Spleen (tissue), 11 donors: ENCODE measurements at regions not wholly inside any gene's neighbourhood (a gene's known extent, or its start where the extent isn't known, plus 50 kb on each side); places are given as distances from the start of the nearest gene placed in this dataset.
"Not testable (repeated sequence)": the region's sequence is repeated elsewhere in the genome, so short reads cannot be mapped to it uniquely, and the experiment has no call there.

Experiments used
- DNase-seq: peaks from one replicate; pipeline ENCODE4 v3.0.0-alpha.2; 2020
- H3K27ac ChIP-seq, 8 donors: fragments of 200-600 bp; sonication (generic) in 7 of 8; 1 replicate in 4 of 8; 2 replicates in 4 of 8; pipeline versions ENCODE4 v1.5.0 to v1.8.0; 2016 to 2021; ENCODE audit warnings: inconsistent platforms in 4 of 8, mild to moderate bottlenecking in 4 of 8, moderate library complexity in 1 of 8
- H3K27me3 ChIP-seq, 7 donors: fragments of 200-600 bp; sonication (generic) in 6 of 7; replicated peaks in 1 of 7; 1 replicate in 4 of 7; 2 replicates in 3 of 7; pipeline versions ENCODE4 v1.5.0 to v1.8.0; 2016 to 2021; ENCODE audit warnings: inconsistent platforms in 3 of 7, mild to moderate bottlenecking in 1 of 7
- H3K36me3 ChIP-seq, 6 donors: fragments of 200-600 bp; sonication (generic) in 5 of 6; 1 replicate in 4 of 6; 2 replicates in 2 of 6; pipeline versions ENCODE4 v1.5.0 to v1.8.0; 2016 to 2021; ENCODE audit warnings: inconsistent platforms in 2 of 6
- H3K4me1 ChIP-seq, 6 donors: fragments of 200-600 bp; sonication (generic) in 5 of 6; 1 replicate in 3 of 6; 2 replicates in 3 of 6; pipeline versions ENCODE4 v1.5.0 to v1.8.0; 2016 to 2021; ENCODE audit warnings: inconsistent platforms in 3 of 6
- H3K4me3 ChIP-seq, 8 donors: fragments of 200-600 bp; sonication (generic) in 7 of 8; 1 replicate in 4 of 8; 2 replicates in 4 of 8; pipeline versions ENCODE4 v1.5.0 to v1.8.0; 2016 to 2021; ENCODE audit warnings: inconsistent platforms in 4 of 8, mild to moderate bottlenecking in 4 of 8, moderate library complexity in 2 of 8
- H3K9me3 ChIP-seq, 8 donors: fragments of 200-600 bp; sonication (generic) in 7 of 8; 1 replicate in 4 of 8; 2 replicates in 4 of 8; pipeline versions ENCODE4 v1.5.0 to v1.8.0; 2016 to 2021; ENCODE audit warnings: inconsistent platforms in 4 of 8
- CTCF ChIP-seq, 11 experiments: fragments of 200-600 bp in 7 of 11; fragments of 450-650 bp in 4 of 11; sonication (generic) in 4 of 11; IDR thresholded peaks in 8 of 11; conservative IDR thresholded peaks in 3 of 11; 1 replicate in 7 of 11; 2 replicates in 4 of 11; pipeline versions ENCODE4 v1.4.0 to v1.8.0; 2016 to 2021; ENCODE audit warnings: antibody characterized with exemption in 11 of 11, inconsistent platforms in 4 of 11, mild to moderate bottlenecking in 1 of 11
- POLR2A ChIP-seq, 3 donors: fragments of 450-650 bp; IDR thresholded peaks; one replicate each; pipeline ENCODE4 v1.5.1; 2017; ENCODE audit warnings: antibody characterized with exemption in 3 of 3, mild to moderate bottlenecking in 1 of 3
- POLR2AphosphoS5 ChIP-seq, 3 donors: sonication (generic); formaldehyde crosslinking; IDR thresholded peaks; one replicate each; pipeline ENCODE4 v1.5.1; 2017; ENCODE audit warnings: antibody characterized with exemption in 3 of 3
- WGBS, 5 donors: extraction: QIAGEN DNeasy Blood & Tissue Kit in 3 of 5; methylation state at CpG; one replicate each; pipeline versions ENCODE4 v1.1.5 to v1.1.7; 2013 to 2018; 5-methylcytosine and 5-hydroxymethylcytosine counted together
- intact Hi-C: fragments of 100-400 bp; cut with DNase I; formaldehyde crosslinking; loops from one replicate; pipeline ENCODE4 v1.15.0; 2023; ENCODE audit warnings: low total_unique reads
- donor health status: healthy with polysubstance abuse.
- donor health status: DM: no; HTN: no; CAD: no; lungs with moderate emphysema.
- donor health status: DM: no; HTN: no; CAD: no.
- donor health status: Bipolar disorder and iron deficiency.
- donor health status: healthy.
- donor health status: DM: no; HTN: no; CAD: no.
- donor health status: DM: yes; HTN: yes; CAD: no.

- intact Hi-C loops: no loop called here
- H3K9me3 ChIP-seq: peaks cover 0 to 18% (median 8%) of the 10 kb centered on the region in 8 donors
- no peaks in the 10 kb centered on the region for H3K4me1 ChIP-seq
- H3K36me3 ChIP-seq: no peaks in the 10 kb centered on the region
- WGBS, 5 donors: 57 to 86% (median 81%) methylated on average over 2 of the region's 2 CpGs
- no peak overlapping the region for H3K4me3 ChIP-seq
- TF ChIP-seq CTCF (IDR thresholded peaks at IDR 0.05 in 8 of 11, conservative IDR thresholded peaks at IDR 0.05 in 3 of 11): no peak
- TF ChIP-seq POLR2A (IDR thresholded peaks at IDR 0.05): no peak
- TF ChIP-seq POLR2AphosphoS5 (IDR thresholded peaks at IDR 0.05): no peak
- H3K27me3 ChIP-seq: peaks cover 0 to 9% (median 0%) of the 10 kb centered on the region in 7 donors
- no peak overlapping the region for H3K27ac ChIP-seq
- DNase-seq: no peak
Observed at GRCh38 chr5:176144508-176144907, 93.7 kb upstream of the SIMC1 start.

GRCh38 chr5:176149948-176150347 lies 88.3 kb upstream of the SIMC1 start:
- H3K27me3 ChIP-seq, intact Hi-C loops, H3K4me3 ChIP-seq, H3K4me1 ChIP-seq, H3K9me3 ChIP-seq, H3K36me3 ChIP-seq, H3K27ac ChIP-seq, DNase-seq: not testable (repeated sequence)
- WGBS, 5 donors: 95 to 100% (median 97%) methylated on average over 3 of the region's 3 CpGs

GRCh38 chr5:176151281-176151680 lies 86.9 kb upstream of the SIMC1 start:
- WGBS, 5 donors: 83 to 90% (median 85%) methylated on average over 9 of the region's 9 CpGs
- H3K36me3 ChIP-seq: no peaks in the 10 kb centered on the region
- H3K27me3 ChIP-seq: peaks cover 0 to 4% (median 0%) of the 10 kb centered on the region in 7 donors
- DNase-seq: no peak
- intact Hi-C loops: no loop called here
- peaks cover 0 to 6% (median 0%) of the 10 kb centered on the region in 6 donors for H3K4me1 ChIP-seq
- TF ChIP-seq CTCF (IDR thresholded peaks at IDR 0.05 in 8 of 11, conservative IDR thresholded peaks at IDR 0.05 in 3 of 11) (no peak), POLR2A (IDR thresholded peaks at IDR 0.05) (no peak), POLR2AphosphoS5 (IDR thresholded peaks at IDR 0.05) (no peak)
- H3K27ac ChIP-seq: no peak overlapping the region
- H3K4me3 ChIP-seq: no peak overlapping the region
- H3K9me3 ChIP-seq: no peaks in the 10 kb centered on the region

GRCh38 chr5:176152191-176152929 lies 85.9 kb upstream of the SIMC1 start:
- H3K27ac ChIP-seq: no peak overlapping the region
- no peak for DNase-seq
- no peak overlapping the region for H3K4me3 ChIP-seq
- no peaks in the 10 kb centered on the region for H3K36me3 ChIP-seq
- peaks cover 0 to 4% (median 0%) of the 10 kb centered on the region in 7 donors for H3K27me3 ChIP-seq
- no peaks in the 10 kb centered on the region for H3K9me3 ChIP-seq
- 63 to 76% (median 71%) methylated on average over 13 of the region's 13 CpGs for WGBS, 5 donors
- H3K4me1 ChIP-seq: peaks cover 0 to 6% (median 0%) of the 10 kb centered on the region in 6 donors
- TF ChIP-seq CTCF (IDR thresholded peaks at IDR 0.05 in 8 of 11, conservative IDR thresholded peaks at IDR 0.05 in 3 of 11) (no peak), POLR2AphosphoS5 (IDR thresholded peaks at IDR 0.05) (no peak), POLR2A (IDR thresholded peaks at IDR 0.05) (no peak)
- intact Hi-C loops: no loop called here
